ENCODE measurements at regions not wholly inside any gene's neighbourhood (a gene's known extent, or its start where the extent isn't known, plus 50 kb on each side); places are given as distances from the start of the nearest gene placed in this dataset.

GRCh38 chr2:195477996-195478382 is 179.0 kb upstream of the SLC39A10 start:
- Histone ChIP-seq H3K9me3 (replicated peaks; ENCODE audit: insufficient read depth, low read length) (no peaks in the 10 kb centered on the region), H4K20me1 (ENCODE audit: insufficient read depth, low read length) (no peaks in the 10 kb centered on the region), H3K4me3 (ENCODE audit: low read length) (no peak overlapping the region), H3F3A (ENCODE audit: insufficient read depth, low read length) (no peaks in the 10 kb centered on the region), H3K9ac (ENCODE audit: low read length) (no peak overlapping the region), H3K4me1 (ENCODE audit: low read length) (peaks cover 22% of the 10 kb centered on the region), H3K9me2 (replicated peaks; ENCODE audit: insufficient read depth, low read length) (no peaks in the 10 kb centered on the region), H3K79me2 (ENCODE audit: low read length) (no peaks in the 10 kb centered on the region), H3K27me3 (replicated peaks; ENCODE audit: insufficient read depth, low read length) (no peaks in the 10 kb centered on the region), H3K4me2 (ENCODE audit: low read depth, low read length) (no peak overlapping the region), H3K36me3 (replicated peaks; ENCODE audit: insufficient read depth, low read length) (no peaks in the 10 kb centered on the region), H2AFZ (ENCODE audit: low read length) (no peak overlapping the region), H3K27ac (ENCODE audit: low read length) (no peak overlapping the region)
- no peak for DNase-seq
- TF ChIP-seq CTCF (IDR thresholded peaks at IDR 0.05; ENCODE audit: low read length) (no peak), EZH2 (optimal IDR thresholded peaks at IDR 0.05; ENCODE audit: low read depth, low read length) (no peak), EZH2phosphoT487 (IDR thresholded peaks at IDR 0.05; ENCODE audit: low read length) (no peak)

- DNase-seq: peak; percentile 16
- H3K9me3 ChIP-seq (replicated peaks; ENCODE audit: insufficient read depth, low read length): no peaks in the 10 kb centered on the region
- H3K4me3 ChIP-seq (ENCODE audit: low read length): no peak overlapping the region
- peaks cover 27% of the 10 kb centered on the region for H3K4me1 ChIP-seq (ENCODE audit: low read length)
- H3K27ac ChIP-seq (ENCODE audit: low read length): no peak overlapping the region
- no peaks in the 10 kb centered on the region for H4K20me1 ChIP-seq (ENCODE audit: insufficient read depth, low read length)
- no peaks in the 10 kb centered on the region for H3K9me2 ChIP-seq (replicated peaks; ENCODE audit: insufficient read depth, low read length)
- H3K9ac ChIP-seq (ENCODE audit: low read length): no peak overlapping the region
- H3K4me2 ChIP-seq (ENCODE audit: low read depth, low read length): no peak overlapping the region
- H2AFZ ChIP-seq (ENCODE audit: low read length): no peak overlapping the region
- H3F3A ChIP-seq (ENCODE audit: insufficient read depth, low read length): no peaks in the 10 kb centered on the region
- no peaks in the 10 kb centered on the region for H3K79me2 ChIP-seq (ENCODE audit: low read length)
- no peak for TF ChIP-seq CTCF (IDR thresholded peaks at IDR 0.05; ENCODE audit: low read length)
- TF ChIP-seq EZH2 (optimal IDR thresholded peaks at IDR 0.05; ENCODE audit: low read depth, low read length): no peak
- no peak for TF ChIP-seq EZH2phosphoT487 (IDR thresholded peaks at IDR 0.05; ENCODE audit: low read length)
- no peaks in the 10 kb centered on the region for H3K36me3 ChIP-seq (replicated peaks; ENCODE audit: insufficient read depth, low read length)
- no peaks in the 10 kb centered on the region for H3K27me3 ChIP-seq (replicated peaks; ENCODE audit: insufficient read depth, low read length)
These were observed 179.6 kb upstream of the SLC39A10 start for GRCh38 chr2:195477248-195477995.

GRCh38 chr2:195475336-195475735 is 181.7 kb upstream of the SLC39A10 start:
- TF ChIP-seq EZH2 (optimal IDR thresholded peaks at IDR 0.05; ENCODE audit: low read depth, low read length) (no peak), CTCF (IDR thresholded peaks at IDR 0.05; ENCODE audit: low read length) (no peak), EZH2phosphoT487 (IDR thresholded peaks at IDR 0.05; ENCODE audit: low read length) (no peak)
- Histone ChIP-seq H3K4me3 (ENCODE audit: low read length) (no peak overlapping the region), H2AFZ (ENCODE audit: low read length) (no peak overlapping the region), H3K4me2 (ENCODE audit: low read depth, low read length) (no peak overlapping the region), H3K27ac (ENCODE audit: low read length) (no peak overlapping the region), H3K9ac (ENCODE audit: low read length) (no peak overlapping the region), H3K4me1 (ENCODE audit: low read length) (peaks cover 42% of the 10 kb centered on the region), H3K9me3 (replicated peaks; ENCODE audit: insufficient read depth, low read length) (no peaks in the 10 kb centered on the region), H3K9me2 (replicated peaks; ENCODE audit: insufficient read depth, low read length) (no peaks in the 10 kb centered on the region), H3K79me2 (ENCODE audit: low read length) (no peaks in the 10 kb centered on the region), H4K20me1 (ENCODE audit: insufficient read depth, low read length) (no peaks in the 10 kb centered on the region), H3K36me3 (replicated peaks; ENCODE audit: insufficient read depth, low read length) (no peaks in the 10 kb centered on the region), H3F3A (ENCODE audit: insufficient read depth, low read length) (peaks cover 10% of the 10 kb centered on the region), H3K27me3 (replicated peaks; ENCODE audit: insufficient read depth, low read length) (no peaks in the 10 kb centered on the region)
- no peak for DNase-seq
